Adrenal gland (tissue), 5 donors: ENCODE measurements at regions not wholly inside any gene's neighbourhood (a gene's known extent, or its start where the extent isn't known, plus 50 kb on each side); places are given as distances from the start of the nearest gene placed in this dataset.

ENCODE experiments used
- POLR2A ChIP-seq, 2 donors: fragments of 450-650 bp; IDR thresholded peaks; one replicate each; pipeline ENCODE4 v1.6.1; 2017; ENCODE audit warnings: antibody characterized with exemption in 2 of 2, mild to moderate bottlenecking in 2 of 2, moderate library complexity in 1 of 2
- TF ChIP-seq, protein P1 (sequence below), 6 experiments: fragments of 450-650 bp in 4 of 6; fragments of 200-600 bp in 2 of 6; sonication (generic) in 1 of 6; IDR thresholded peaks; 1 replicate in 5 of 6; 2 replicates in 1 of 6; pipeline versions ENCODE4 v1.5.1 to v1.8.0; 2016 to 2021; ENCODE audit warnings: antibody characterized with exemption in 6 of 6, mild to moderate bottlenecking in 2 of 6, moderate library complexity in 1 of 6
- donor health status: DM: no; HTN: no; CAD: no.

DNA sequence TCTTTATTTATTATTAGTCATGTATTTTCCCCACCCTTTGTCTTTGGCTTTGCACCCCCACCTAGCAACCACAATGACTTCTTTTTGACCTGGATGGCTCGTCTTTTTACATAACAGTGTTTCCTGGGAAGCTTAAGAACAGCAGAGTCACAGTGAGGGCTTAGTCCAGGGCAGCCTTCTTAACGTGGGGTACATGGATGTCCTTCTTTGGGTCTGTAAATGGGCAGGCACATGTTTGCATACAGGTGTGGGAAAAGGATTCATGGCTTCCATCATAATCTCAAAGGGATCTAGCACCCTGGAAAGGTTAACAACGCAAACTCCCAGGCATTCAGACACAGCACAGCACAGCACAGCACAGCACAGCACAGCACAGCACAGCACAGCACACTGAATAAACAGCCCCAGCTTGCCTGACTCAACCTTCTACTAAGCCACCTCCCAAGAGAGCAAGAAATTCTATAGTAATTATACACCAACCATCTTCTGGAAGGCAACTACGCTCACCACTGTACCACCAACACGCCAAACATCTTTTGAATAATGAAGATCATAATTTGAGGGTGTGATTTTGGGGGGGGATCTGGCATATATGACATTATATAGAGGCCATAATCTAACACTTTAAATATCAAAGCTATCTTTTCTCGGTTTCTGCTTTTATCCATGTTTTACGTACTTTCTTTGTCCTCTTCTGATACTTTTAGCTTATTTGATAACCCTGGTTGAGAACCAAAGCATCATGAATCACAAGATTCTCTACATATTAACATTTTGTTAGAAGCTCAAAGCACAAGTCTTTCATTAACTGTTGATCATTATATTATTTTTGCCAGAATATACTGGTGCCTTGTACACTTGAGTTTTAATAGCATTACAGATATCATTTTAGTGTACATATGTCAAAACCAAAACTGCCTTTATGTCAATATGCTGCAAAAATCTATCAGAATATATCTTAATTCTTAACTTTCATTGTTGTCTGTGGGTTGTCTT lies 177.2 kb upstream of the KLF14 start:
- TF ChIP-seq, protein P1, sequence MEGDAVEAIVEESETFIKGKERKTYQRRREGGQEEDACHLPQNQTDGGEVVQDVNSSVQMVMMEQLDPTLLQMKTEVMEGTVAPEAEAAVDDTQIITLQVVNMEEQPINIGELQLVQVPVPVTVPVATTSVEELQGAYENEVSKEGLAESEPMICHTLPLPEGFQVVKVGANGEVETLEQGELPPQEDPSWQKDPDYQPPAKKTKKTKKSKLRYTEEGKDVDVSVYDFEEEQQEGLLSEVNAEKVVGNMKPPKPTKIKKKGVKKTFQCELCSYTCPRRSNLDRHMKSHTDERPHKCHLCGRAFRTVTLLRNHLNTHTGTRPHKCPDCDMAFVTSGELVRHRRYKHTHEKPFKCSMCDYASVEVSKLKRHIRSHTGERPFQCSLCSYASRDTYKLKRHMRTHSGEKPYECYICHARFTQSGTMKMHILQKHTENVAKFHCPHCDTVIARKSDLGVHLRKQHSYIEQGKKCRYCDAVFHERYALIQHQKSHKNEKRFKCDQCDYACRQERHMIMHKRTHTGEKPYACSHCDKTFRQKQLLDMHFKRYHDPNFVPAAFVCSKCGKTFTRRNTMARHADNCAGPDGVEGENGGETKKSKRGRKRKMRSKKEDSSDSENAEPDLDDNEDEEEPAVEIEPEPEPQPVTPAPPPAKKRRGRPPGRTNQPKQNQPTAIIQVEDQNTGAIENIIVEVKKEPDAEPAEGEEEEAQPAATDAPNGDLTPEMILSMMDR (IDR thresholded peaks at IDR 0.05), result no peak
- no peak for TF ChIP-seq POLR2A (IDR thresholded peaks at IDR 0.05)
